Astrocyte (in vitro differentiated cells and primary cell): ENCODE measurements at regions not wholly inside any gene's neighbourhood (a gene's known extent, or its start where the extent isn't known, plus 50 kb on each side); places are given as distances from the start of the nearest gene placed in this dataset.

ENCODE experiments used
- DNase-seq: peaks from one replicate; pipeline ENCODE4 v3.0.0-alpha.2; 2010; ENCODE audit warnings: low read depth
- FAIRE-seq: peaks from 2 replicates; lab custom pipeline; 2011; peaks lifted over from hg19 to GRCh38; lab: Jason Lieb, UNC
- H2AFZ ChIP-seq: 2 replicates; pipeline ENCODE4 v1.6.0; 2012; ENCODE audit warnings: low read depth, low read length, inconsistent platforms
- H3K27ac ChIP-seq: 2 replicates; pipeline ENCODE4 v1.5.1; 2011; ENCODE audit warnings: low read depth, low read length, inconsistent platforms
- H3K27me3 ChIP-seq: 2 replicates; pipeline ENCODE4 v1.6.0; 2011; ENCODE audit warnings: low read length, inconsistent platforms; ENCODE audit not compliant: insufficient read depth
- H3K36me3 ChIP-seq: 2 replicates; pipeline ENCODE4 v1.5.1; 2011; ENCODE audit warnings: low read length, inconsistent platforms; ENCODE audit not compliant: insufficient read depth
- H3K4me1 ChIP-seq: 2 replicates; pipeline ENCODE4 v1.5.1; 2011; ENCODE audit warnings: low read length, inconsistent platforms; ENCODE audit not compliant: insufficient read depth
- H3K4me2 ChIP-seq: 2 replicates; pipeline ENCODE4 v1.6.0; 2012; ENCODE audit warnings: low read length, inconsistent platforms
- H3K4me3 ChIP-seq: 2 replicates; pipeline ENCODE4 v1.5.1; 2011; ENCODE audit warnings: low read depth, mild to moderate bottlenecking, low read length, inconsistent platforms; ENCODE audit not compliant: insufficient read depth
- H3K79me2 ChIP-seq: 2 replicates; pipeline ENCODE4 v1.6.0; 2012; ENCODE audit warnings: mild to moderate bottlenecking, low read length, inconsistent platforms; ENCODE audit not compliant: insufficient read depth
- H3K9ac ChIP-seq: 2 replicates; pipeline ENCODE4 v1.6.0; 2012; ENCODE audit warnings: mild to moderate bottlenecking, low read length, inconsistent platforms
- H3K9me3 ChIP-seq: 2 replicates; pipeline ENCODE4 v1.5.1; 2012; ENCODE audit warnings: low read depth, mild to moderate bottlenecking, low read length, inconsistent platforms; ENCODE audit not compliant: insufficient read depth
- H4K20me1 ChIP-seq: 2 replicates; pipeline ENCODE4 v1.6.0; 2012; ENCODE audit warnings: low read length, inconsistent platforms; ENCODE audit not compliant: insufficient read depth
- H3K27ac Mint-ChIP-seq: one replicate; pipeline ENCODE4 v1.8.0; 2021; ENCODE audit warnings: mild to moderate bottlenecking, mixed read lengths; ENCODE audit not compliant: unreplicated experiment
- H3K27me3 Mint-ChIP-seq: one replicate; pipeline ENCODE4 v1.8.0; 2021; ENCODE audit warnings: low read depth, mixed read lengths; ENCODE audit not compliant: unreplicated experiment
- H3K36me3 Mint-ChIP-seq: one replicate; pipeline ENCODE4 v1.8.0; 2021; ENCODE audit warnings: low read depth, mixed read lengths; ENCODE audit not compliant: unreplicated experiment
- H3K4me1 Mint-ChIP-seq: one replicate; pipeline ENCODE4 v1.8.0; 2021; ENCODE audit warnings: low read depth, mixed read lengths; ENCODE audit not compliant: unreplicated experiment
- H3K4me3 Mint-ChIP-seq: one replicate; pipeline ENCODE4 v1.8.0; 2021; ENCODE audit warnings: mild to moderate bottlenecking, moderate library complexity, mixed read lengths; ENCODE audit not compliant: unreplicated experiment
- H3K9me3 Mint-ChIP-seq: one replicate; pipeline ENCODE4 v1.8.0; 2021; ENCODE audit warnings: mild to moderate bottlenecking, mixed read lengths; ENCODE audit not compliant: unreplicated experiment
- CTCF ChIP-seq: IDR thresholded peaks from 2 replicates; pipeline ENCODE4 v1.5.1; 2011; ENCODE audit warnings: low read depth, mild to moderate bottlenecking, inconsistent platforms, low read length, moderate library complexity; ENCODE audit not compliant: insufficient read depth
- EZH2 ChIP-seq: IDR thresholded peaks from 2 replicates; pipeline ENCODE4 v1.6.1; 2012; ENCODE audit warnings: mild to moderate bottlenecking, low read length, inconsistent platforms; ENCODE audit not compliant: insufficient read depth

- H3K27me3 Mint-ChIP-seq: no peaks in the 10 kb centered on the region
- Histone ChIP-seq H3K27ac (no peak overlapping the region), H3K27me3 (no peaks in the 10 kb centered on the region), H3K79me2 (no peaks in the 10 kb centered on the region), H3K4me3 (no peak overlapping the region), H2AFZ (no peak overlapping the region), H3K4me2 (no peak overlapping the region), H3K9ac (no peak overlapping the region), H3K9me3 (no peaks in the 10 kb centered on the region), H3K4me1 (no peaks in the 10 kb centered on the region), H3K36me3 (no peaks in the 10 kb centered on the region), H4K20me1 (no peaks in the 10 kb centered on the region)
- DNase-seq (no peak), FAIRE-seq (no peak)
- no peak for TF ChIP-seq CTCF
- no peak for TF ChIP-seq EZH2
- H3K4me3 Mint-ChIP-seq: no peak overlapping the region
- H3K27ac Mint-ChIP-seq: no peak overlapping the region
- H3K4me1 Mint-ChIP-seq: no peaks in the 10 kb centered on the region
- no peaks in the 10 kb centered on the region for H3K36me3 Mint-ChIP-seq
- H3K9me3 Mint-ChIP-seq: no peaks in the 10 kb centered on the region
These were observed 285.7 kb upstream of the USP15 start for GRCh38 chr12:61974461-61974860.

- H2AFZ ChIP-seq: no peak overlapping the region
- H3K4me1 Mint-ChIP-seq: no peaks in the 10 kb centered on the region
- H3K27ac Mint-ChIP-seq: no peak overlapping the region
- H3K9ac ChIP-seq: no peak overlapping the region
- no peaks in the 10 kb centered on the region for H3K4me1 ChIP-seq
- no peak overlapping the region for H3K4me3 Mint-ChIP-seq
- no peaks in the 10 kb centered on the region for H3K79me2 ChIP-seq
- no peaks in the 10 kb centered on the region for H3K27me3 ChIP-seq
- H3K4me3 ChIP-seq: no peak overlapping the region
- DNase-seq (no peak), FAIRE-seq (no peak)
- no peaks in the 10 kb centered on the region for H3K36me3 ChIP-seq
- no peaks in the 10 kb centered on the region for H4K20me1 ChIP-seq
- H3K36me3 Mint-ChIP-seq: no peaks in the 10 kb centered on the region
- no peaks in the 10 kb centered on the region for H3K27me3 Mint-ChIP-seq
- no peak overlapping the region for H3K27ac ChIP-seq
- no peaks in the 10 kb centered on the region for H3K9me3 Mint-ChIP-seq
- no peaks in the 10 kb centered on the region for H3K9me3 ChIP-seq
- H3K4me2 ChIP-seq: no peak overlapping the region
- TF ChIP-seq EZH2 (no peak), CTCF (no peak)
These were observed 274.4 kb upstream of the USP15 start for GRCh38 chr12:61985830-61986229.

- H3K9ac ChIP-seq: no peak overlapping the region
- H3K4me1 ChIP-seq: no peaks in the 10 kb centered on the region
- H4K20me1 ChIP-seq: no peaks in the 10 kb centered on the region
- Mint-ChIP-seq H3K9me3 (no peaks in the 10 kb centered on the region), H3K27ac (no peak overlapping the region), H3K4me3 (no peak overlapping the region), H3K27me3 (no peaks in the 10 kb centered on the region), H3K36me3 (no peaks in the 10 kb centered on the region), H3K4me1 (no peaks in the 10 kb centered on the region)
- H3K27me3 ChIP-seq: no peaks in the 10 kb centered on the region
- DNase-seq: no peak
- TF ChIP-seq CTCF: no peak
- no peak for TF ChIP-seq EZH2
- H3K79me2 ChIP-seq: no peaks in the 10 kb centered on the region
- H3K36me3 ChIP-seq: no peaks in the 10 kb centered on the region
- no peaks in the 10 kb centered on the region for H3K9me3 ChIP-seq
- no peak for FAIRE-seq
- H2AFZ ChIP-seq: no peak overlapping the region
- no peak overlapping the region for H3K4me3 ChIP-seq
- no peak overlapping the region for H3K27ac ChIP-seq
- H3K4me2 ChIP-seq: no peak overlapping the region
These were observed 273.0 kb upstream of the USP15 start for GRCh38 chr12:61987173-61987572.
